ENCODE measurements at regions not wholly inside any gene's neighbourhood (a gene's known extent, or its start where the extent isn't known, plus 50 kb on each side); places are given as distances from the start of the nearest gene placed in this dataset.

DNA sequence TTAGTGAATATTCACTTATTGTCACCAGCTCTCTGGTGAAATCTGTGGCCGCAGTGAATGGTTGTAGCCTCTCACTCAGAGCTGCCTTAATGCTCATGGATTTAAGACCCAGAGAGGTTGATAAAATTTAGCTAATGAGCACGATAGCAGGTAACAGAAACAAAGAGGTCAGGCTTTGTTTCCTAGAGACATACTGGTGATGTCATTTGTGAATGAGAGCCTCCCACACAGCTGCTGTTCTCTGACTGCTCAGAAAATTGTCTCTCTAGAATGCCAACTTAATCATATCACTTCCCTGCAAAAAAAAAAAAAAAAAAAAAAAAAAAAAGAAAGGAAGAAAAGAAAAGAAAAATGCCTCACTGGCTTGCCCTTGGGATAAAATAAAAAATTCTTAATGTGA, 411.7 kb upstream of the MYT1L start:
- DNase-seq (ENCODE audit: low read depth): no peak
- TF ChIP-seq, protein P1, sequence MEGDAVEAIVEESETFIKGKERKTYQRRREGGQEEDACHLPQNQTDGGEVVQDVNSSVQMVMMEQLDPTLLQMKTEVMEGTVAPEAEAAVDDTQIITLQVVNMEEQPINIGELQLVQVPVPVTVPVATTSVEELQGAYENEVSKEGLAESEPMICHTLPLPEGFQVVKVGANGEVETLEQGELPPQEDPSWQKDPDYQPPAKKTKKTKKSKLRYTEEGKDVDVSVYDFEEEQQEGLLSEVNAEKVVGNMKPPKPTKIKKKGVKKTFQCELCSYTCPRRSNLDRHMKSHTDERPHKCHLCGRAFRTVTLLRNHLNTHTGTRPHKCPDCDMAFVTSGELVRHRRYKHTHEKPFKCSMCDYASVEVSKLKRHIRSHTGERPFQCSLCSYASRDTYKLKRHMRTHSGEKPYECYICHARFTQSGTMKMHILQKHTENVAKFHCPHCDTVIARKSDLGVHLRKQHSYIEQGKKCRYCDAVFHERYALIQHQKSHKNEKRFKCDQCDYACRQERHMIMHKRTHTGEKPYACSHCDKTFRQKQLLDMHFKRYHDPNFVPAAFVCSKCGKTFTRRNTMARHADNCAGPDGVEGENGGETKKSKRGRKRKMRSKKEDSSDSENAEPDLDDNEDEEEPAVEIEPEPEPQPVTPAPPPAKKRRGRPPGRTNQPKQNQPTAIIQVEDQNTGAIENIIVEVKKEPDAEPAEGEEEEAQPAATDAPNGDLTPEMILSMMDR (IDR thresholded peaks at IDR 0.05; ENCODE audit: insufficient read depth, low read depth, low read length, missing control alignments): no peak

DNA sequence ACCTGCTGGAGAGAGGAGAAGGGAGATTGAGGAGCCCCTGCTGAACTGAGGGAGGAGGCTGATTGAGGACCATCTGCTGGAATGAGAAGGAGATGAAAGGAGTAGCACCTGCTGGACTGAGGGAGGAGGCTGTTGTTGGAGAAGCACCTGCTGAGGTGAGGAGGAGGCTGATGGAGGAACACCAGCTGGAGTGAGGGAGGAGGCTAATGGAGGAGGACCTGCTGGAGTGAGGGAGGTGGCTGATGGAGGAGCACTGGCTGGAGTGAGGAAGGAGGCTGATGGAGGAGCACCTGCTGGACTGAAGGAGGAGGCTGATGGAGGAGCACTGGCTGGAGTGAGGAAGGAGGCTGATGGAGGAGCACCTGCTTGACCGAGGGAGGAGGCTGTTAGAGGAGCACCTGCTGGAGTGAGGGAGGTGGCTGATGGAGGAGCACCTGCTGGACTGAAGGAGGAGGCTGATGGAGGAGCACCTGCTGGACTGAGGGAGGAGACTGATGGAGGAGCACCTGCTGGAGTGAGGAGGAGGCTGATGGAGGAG, 409.2 kb upstream of the MYT1L start:
- H3K4me3 ChIP-seq (ENCODE audit: low read depth, low read length): no peak overlapping the region
- no peak for DNase-seq (ENCODE audit: low read depth)
- TF ChIP-seq, protein P1 (IDR thresholded peaks at IDR 0.05; ENCODE audit: insufficient read depth, low read depth, low read length, missing control alignments): no peak

More for the DNA sequence above, 411.7 kb upstream of the MYT1L start:
- no peak overlapping the region for H3K4me3 ChIP-seq (ENCODE audit: low read depth, low read length)

DNA sequence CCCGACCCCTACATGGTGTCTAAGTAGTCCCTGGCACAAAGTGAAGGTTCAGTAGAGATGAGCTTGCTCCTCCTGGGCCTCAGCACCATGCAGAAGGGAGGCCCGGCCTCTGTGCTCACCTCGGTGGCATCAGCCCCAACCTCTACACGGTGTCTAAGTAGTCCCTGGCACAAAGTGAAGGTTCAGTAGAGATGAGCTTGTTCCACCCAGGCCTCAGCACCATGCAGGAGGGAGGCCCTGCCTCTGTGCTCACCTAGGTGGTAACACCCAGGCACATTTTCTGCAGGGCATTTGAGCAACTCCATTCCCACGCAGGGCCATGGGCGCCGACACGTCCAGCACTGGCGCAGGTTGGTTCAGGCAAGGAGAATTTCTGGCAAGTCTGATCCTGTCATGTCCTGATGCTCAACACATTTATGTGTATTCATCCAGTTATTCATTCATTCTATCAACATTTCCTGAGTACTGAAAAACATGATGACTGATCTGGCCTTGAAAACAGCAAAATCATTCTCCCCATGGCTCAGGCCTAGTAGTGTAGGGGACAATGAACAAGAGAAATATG, 408.2 kb upstream of the MYT1L start:
- no peak for DNase-seq (ENCODE audit: low read depth)
- TF ChIP-seq, protein P1 (IDR thresholded peaks at IDR 0.05; ENCODE audit: insufficient read depth, low read depth, low read length, missing control alignments): no peak
- H3K4me3 ChIP-seq (ENCODE audit: low read depth, low read length): no peak overlapping the region

DNA sequence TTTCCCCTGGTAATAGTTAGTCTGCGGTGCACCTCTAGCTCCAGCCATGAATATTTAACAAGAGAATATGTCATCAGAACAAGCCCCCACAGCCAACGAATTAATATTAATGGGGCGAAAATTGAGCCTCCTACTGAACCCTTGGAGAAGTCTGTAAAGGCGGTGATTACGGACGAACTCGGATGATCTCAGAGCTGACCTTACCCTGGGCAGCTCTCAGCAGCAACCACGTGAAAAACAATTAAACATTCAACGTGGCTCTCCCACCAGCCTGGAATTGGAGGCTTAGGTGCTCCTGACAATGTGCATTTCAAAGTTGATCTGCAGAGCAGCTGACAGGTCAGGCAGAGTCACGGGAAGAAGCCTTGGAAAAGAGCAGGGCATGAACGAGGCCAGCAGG, 407.6 kb upstream of the MYT1L start:
- TF ChIP-seq, protein P1 (IDR thresholded peaks at IDR 0.05; ENCODE audit: insufficient read depth, low read depth, low read length, missing control alignments): no peak
- no peak for DNase-seq (ENCODE audit: low read depth)

DNA sequence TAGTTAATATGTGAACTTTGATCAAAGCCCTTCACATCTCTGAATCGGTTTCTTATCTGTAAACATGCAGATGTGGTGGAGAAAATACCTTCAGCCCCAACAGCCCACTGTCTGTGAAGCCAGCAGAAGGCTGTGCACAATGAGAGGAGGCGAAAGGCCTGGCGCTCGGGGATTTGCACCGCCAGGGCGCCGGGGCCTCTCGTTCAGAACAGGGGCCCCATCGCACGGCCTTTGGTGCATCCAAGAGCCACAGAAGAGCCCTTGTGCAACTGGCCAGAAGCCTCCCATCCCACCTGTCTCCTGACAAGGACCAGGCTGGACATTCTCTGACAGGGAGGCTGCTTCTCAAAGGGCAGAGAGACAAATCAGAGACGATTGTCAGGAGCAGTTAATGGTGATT, 407.2 kb upstream of the MYT1L start:
- TF ChIP-seq, protein P1 (IDR thresholded peaks at IDR 0.05; ENCODE audit: insufficient read depth, low read depth, low read length, missing control alignments): no peak
- no peak for DNase-seq (ENCODE audit: low read depth)
- no peak overlapping the region for H3K4me3 ChIP-seq (ENCODE audit: low read depth, low read length)

More for the DNA sequence above, 407.6 kb upstream of the MYT1L start:
- no peak overlapping the region for H3K4me3 ChIP-seq (ENCODE audit: low read depth, low read length)

DNA sequence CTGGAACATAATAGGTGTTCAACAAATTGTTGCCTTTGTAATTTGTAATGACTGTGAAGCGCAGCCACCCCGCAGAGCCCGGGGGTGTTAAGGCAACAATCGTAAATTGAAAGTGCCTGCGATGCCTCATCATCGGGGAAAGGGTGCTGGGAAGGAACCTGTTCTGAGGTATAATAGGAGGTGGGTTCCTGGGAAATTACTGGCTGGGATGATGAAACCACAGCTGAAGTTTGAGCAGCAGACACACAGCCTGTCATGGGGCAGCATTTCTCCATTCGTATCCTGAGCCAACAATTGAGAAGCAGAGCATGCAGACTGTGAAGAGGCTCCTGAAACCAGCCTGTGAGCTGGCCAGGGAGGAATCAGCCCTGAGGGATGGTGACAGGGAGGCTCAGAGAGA, 404.0 kb upstream of the MYT1L start:
- no peak overlapping the region for H3K4me3 ChIP-seq (ENCODE audit: low read depth, low read length)
- TF ChIP-seq, protein P1 (IDR thresholded peaks at IDR 0.05; ENCODE audit: insufficient read depth, low read depth, low read length, missing control alignments): no peak
- no peak for DNase-seq (ENCODE audit: low read depth)

DNA sequence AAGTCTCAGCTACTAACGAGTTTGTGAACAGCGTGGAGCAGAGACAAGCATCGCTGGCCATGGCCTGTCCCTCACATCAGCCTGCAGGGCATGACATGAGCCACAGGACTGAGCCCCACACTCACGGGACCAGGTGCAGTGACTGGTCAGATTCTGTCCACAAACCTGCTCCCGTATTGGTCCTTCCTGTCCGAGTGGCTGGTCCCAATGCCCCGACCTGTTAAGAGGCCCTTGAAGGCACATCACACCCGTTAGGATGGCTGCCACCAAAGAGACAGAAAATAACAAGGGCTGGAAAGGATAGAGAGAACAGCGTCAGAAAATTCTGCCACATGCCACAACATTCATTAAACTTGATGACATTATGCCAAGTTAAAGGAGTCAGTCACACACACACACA, 403.2 kb upstream of the MYT1L start:
- no peak for DNase-seq (ENCODE audit: low read depth)
- H3K4me3 ChIP-seq (ENCODE audit: low read depth, low read length): no peak overlapping the region
- TF ChIP-seq, protein P1 (IDR thresholded peaks at IDR 0.05; ENCODE audit: insufficient read depth, low read depth, low read length, missing control alignments): no peak
